ENCODE measurements at regions not wholly inside any gene's neighbourhood (a gene's known extent, or its start where the extent isn't known, plus 50 kb on each side); places are given as distances from the start of the nearest gene placed in this dataset.
A peak's percentile ranks its signal among the peaks of the same experiment; 100 is the strongest.

GRCh38 chr2:106579750-106580197 is 92.6 kb downstream of the CD8B2 start:
- no peak for ATAC-seq
- DNase-seq: no peak
- no peaks in the 10 kb centered on the region for H3K4me1 ChIP-seq
- H3K27me3 ChIP-seq (ENCODE audit: insufficient read depth in 3 of 3, low read length in 2 of 3): peaks cover 0 to 11% (median 8%) of the 10 kb centered on the region in 3 donors
- H3K36me3 ChIP-seq (ENCODE audit: insufficient read depth in 1 of 2, low read depth in 1 of 2): no peaks in the 10 kb centered on the region
- no peak overlapping the region for H3K27ac ChIP-seq
- H3K4me3 ChIP-seq: no peak overlapping the region
- no peaks in the 10 kb centered on the region for H3K9me3 ChIP-seq
- WGBS, 3 donors: 19 to 21% (median 19%) methylated on average over 9 of the region's 9 CpGs
- TF ChIP-seq CTCF (IDR thresholded peaks at IDR 0.05): no peak
- intact Hi-C loops (cut with DNase I): loop anchor here in 1 of 2 donors (5.0 kb wide), 1 partner anchor 477 kb away; no protein-coding TSS in a partner anchor

- no peaks in the 10 kb centered on the region for H3K4me1 ChIP-seq
- TF ChIP-seq CTCF (IDR thresholded peaks at IDR 0.05): no peak
- H3K9me3 ChIP-seq: no peaks in the 10 kb centered on the region
- no peak overlapping the region for H3K27ac ChIP-seq
- 80 to 87% (median 86%) methylated on average over 5 of the region's 5 CpGs for WGBS, 3 donors
- H3K4me3 ChIP-seq: no peak overlapping the region
- intact Hi-C loops (cut with DNase I): loop anchor here in 1 of 2 donors (5.0 kb wide), 1 partner anchor 478 kb away; no protein-coding TSS in a partner anchor
- no peak for ATAC-seq
- H3K27me3 ChIP-seq (ENCODE audit: insufficient read depth in 3 of 3, low read length in 2 of 3): peaks cover 0 to 11% (median 8%) of the 10 kb centered on the region in 3 donors
- no peaks in the 10 kb centered on the region for H3K36me3 ChIP-seq (ENCODE audit: insufficient read depth in 1 of 2, low read depth in 1 of 2)
- DNase-seq: no peak
Measured at GRCh38 chr2:106580241-106580640, 93.1 kb downstream of the CD8B2 start.

GRCh38 chr2:106581328-106581727 is 94.2 kb downstream of the CD8B2 start:
- Histone ChIP-seq H3K27ac (no peak overlapping the region), H3K4me1 (no peaks in the 10 kb centered on the region), H3K4me3 (no peak overlapping the region), H3K27me3 (ENCODE audit: insufficient read depth in 3 of 3, low read length in 2 of 3) (peaks cover 0 to 15% (median 9%) of the 10 kb centered on the region in 3 donors), H3K36me3 (ENCODE audit: insufficient read depth in 1 of 2, low read depth in 1 of 2) (no peaks in the 10 kb centered on the region), H3K9me3 (no peaks in the 10 kb centered on the region)
- intact Hi-C loops (cut with DNase I): loop anchor here in 1 of 2 donors (5.0 kb wide), 1 partner anchor 479 kb away; no protein-coding TSS in a partner anchor
- no peak for DNase-seq
- no peak for ATAC-seq
- 86 to 90% (median 87%) methylated on average over 7 of the region's 7 CpGs for WGBS, 3 donors
- TF ChIP-seq CTCF (IDR thresholded peaks at IDR 0.05): no peak

GRCh38 chr2:106581755-106582147 is 94.6 kb downstream of the CD8B2 start:
- intact Hi-C loops (cut with DNase I): loop anchor here (2.0 to 5.0 kb wide), 3 partner anchors 37 to 479 kb away; no protein-coding TSS in a partner anchor
- peaks cover 0 to 18% (median 9%) of the 10 kb centered on the region in 3 donors for H3K27me3 ChIP-seq (ENCODE audit: insufficient read depth in 3 of 3, low read length in 2 of 3)
- H3K9me3 ChIP-seq: no peaks in the 10 kb centered on the region
- DNase-seq (no peak), ATAC-seq (no peak)
- 47 to 64% (median 55%) methylated on average over 3 of the region's 3 CpGs for WGBS, 3 donors
- no peak overlapping the region for H3K27ac ChIP-seq
- H3K36me3 ChIP-seq (ENCODE audit: insufficient read depth in 1 of 2, low read depth in 1 of 2): no peaks in the 10 kb centered on the region
- no peak for TF ChIP-seq CTCF (IDR thresholded peaks at IDR 0.05)
- H3K4me1 ChIP-seq: no peaks in the 10 kb centered on the region
- peak overlapping the region; percentile 27 for H3K4me3 ChIP-seq

All from psoas muscle (tissue), 7 donors.